Gastrocnemius medialis (tissue), 4 donors: ENCODE measurements at regions not wholly inside any gene's neighbourhood (a gene's known extent, or its start where the extent isn't known, plus 50 kb on each side); places are given as distances from the start of the nearest gene placed in this dataset.

Experiments used
- POLR2A ChIP-seq, 2 donors: fragments of 450-650 bp; IDR thresholded peaks; one replicate each; pipeline ENCODE4 v1.6.1; 2017; ENCODE audit warnings: antibody characterized with exemption in 2 of 2, mild to moderate bottlenecking in 2 of 2, moderate library complexity in 2 of 2
- TF ChIP-seq, protein P1 (sequence below), 5 experiments: fragments of 450-650 bp in 3 of 5; fragments of 200-600 bp in 2 of 5; sonication (generic) in 2 of 5; IDR thresholded peaks in 4 of 5; conservative IDR thresholded peaks in 1 of 5; 1 replicate in 4 of 5; 2 replicates in 1 of 5; pipeline ENCODE4 v1.5.1; 2016 to 2019; ENCODE audit warnings: antibody characterized with exemption in 5 of 5, mild to moderate bottlenecking in 3 of 5, moderate library complexity in 3 of 5

DNA sequence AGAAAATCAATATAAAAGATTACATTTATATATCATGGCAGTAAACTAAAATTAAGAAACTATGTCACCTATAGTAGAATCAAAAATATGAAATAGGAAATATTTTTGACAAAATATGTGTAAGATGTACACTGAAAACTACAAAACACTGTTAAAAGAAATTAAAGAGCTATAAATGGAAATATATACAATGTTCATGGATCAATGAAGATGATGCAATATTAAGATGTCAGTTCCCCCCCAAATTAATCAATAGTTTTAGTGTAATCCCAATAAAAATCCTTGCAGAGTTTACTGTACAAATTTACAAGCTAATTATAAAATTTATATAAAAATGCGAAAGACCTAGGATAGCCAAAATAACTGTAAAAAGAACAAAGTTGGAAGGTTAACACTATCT lies 173.0 kb upstream of the ADRA1B start:
- TF ChIP-seq, protein P1, sequence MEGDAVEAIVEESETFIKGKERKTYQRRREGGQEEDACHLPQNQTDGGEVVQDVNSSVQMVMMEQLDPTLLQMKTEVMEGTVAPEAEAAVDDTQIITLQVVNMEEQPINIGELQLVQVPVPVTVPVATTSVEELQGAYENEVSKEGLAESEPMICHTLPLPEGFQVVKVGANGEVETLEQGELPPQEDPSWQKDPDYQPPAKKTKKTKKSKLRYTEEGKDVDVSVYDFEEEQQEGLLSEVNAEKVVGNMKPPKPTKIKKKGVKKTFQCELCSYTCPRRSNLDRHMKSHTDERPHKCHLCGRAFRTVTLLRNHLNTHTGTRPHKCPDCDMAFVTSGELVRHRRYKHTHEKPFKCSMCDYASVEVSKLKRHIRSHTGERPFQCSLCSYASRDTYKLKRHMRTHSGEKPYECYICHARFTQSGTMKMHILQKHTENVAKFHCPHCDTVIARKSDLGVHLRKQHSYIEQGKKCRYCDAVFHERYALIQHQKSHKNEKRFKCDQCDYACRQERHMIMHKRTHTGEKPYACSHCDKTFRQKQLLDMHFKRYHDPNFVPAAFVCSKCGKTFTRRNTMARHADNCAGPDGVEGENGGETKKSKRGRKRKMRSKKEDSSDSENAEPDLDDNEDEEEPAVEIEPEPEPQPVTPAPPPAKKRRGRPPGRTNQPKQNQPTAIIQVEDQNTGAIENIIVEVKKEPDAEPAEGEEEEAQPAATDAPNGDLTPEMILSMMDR (IDR thresholded peaks at IDR 0.05 in 4 of 5, conservative IDR thresholded peaks at IDR 0.05 in 1 of 5), result no peak
- TF ChIP-seq POLR2A (IDR thresholded peaks at IDR 0.05), result no peak
